Hippocampal formation (tissue), 2 donors: ENCODE measurements at regions not wholly inside any gene's neighbourhood (a gene's known extent, or its start where the extent isn't known, plus 50 kb on each side); places are given as distances from the start of the nearest gene placed in this dataset.
"Not testable (repeated sequence)": the region's sequence is repeated elsewhere in the genome, so short reads cannot be mapped to it uniquely, and the experiment has no call there.

ENCODE experiments used
- DNase-seq, 2 donors: peaks; one replicate each; lab custom pipeline; 2025; lab: John Stamatoyannopoulos, UW

- no peak for DNase-seq
Observed at GRCh38 chr6:81906041-81906440, 153.6 kb upstream of the TENT5A start.

DNA sequence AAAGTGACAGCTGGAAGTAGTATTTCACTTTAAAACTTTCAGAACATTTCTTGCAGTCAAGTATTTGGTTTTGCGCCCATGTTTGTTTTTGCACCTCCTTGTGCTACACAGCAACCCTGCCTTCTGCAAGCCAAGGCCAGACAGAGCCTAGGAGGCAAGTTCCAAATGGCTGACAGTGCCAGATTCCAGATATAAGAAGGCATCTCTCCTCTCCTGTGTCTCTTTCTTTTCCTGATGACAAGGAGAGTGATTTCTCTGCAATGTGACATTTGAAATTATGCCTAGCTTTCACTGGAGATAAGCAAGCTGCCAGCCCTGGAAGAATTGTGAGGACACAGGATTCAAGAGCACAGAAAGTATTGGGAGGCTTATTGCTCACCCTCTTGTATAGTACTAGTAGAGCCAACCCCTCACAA, 149.1 kb upstream of the TENT5A start:
- DNase-seq, result no peak

GRCh38 chr6:81900616-81901015, 148.1 kb upstream of the TENT5A start:
- no peak for DNase-seq

DNA sequence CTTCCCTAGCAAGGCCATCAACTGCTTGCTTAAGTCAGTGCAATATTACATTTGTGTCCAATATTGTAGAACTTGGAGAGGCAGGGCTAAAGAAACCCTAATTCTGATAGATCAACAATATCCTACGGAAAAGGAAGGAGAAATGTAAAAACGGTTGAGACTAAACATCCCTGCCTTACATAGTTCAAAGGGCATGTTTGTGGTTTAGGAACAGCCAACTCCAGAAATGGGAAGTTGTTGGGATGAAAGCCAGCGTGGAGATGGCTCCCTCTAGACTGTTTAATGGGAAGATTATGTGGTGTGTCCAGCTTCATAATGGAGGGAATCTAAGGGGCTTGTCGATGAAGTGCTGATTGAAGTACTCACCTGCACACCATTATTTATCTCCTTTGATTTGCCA, 145.3 kb upstream of the TENT5A start:
- DNase-seq, result no peak

DNA sequence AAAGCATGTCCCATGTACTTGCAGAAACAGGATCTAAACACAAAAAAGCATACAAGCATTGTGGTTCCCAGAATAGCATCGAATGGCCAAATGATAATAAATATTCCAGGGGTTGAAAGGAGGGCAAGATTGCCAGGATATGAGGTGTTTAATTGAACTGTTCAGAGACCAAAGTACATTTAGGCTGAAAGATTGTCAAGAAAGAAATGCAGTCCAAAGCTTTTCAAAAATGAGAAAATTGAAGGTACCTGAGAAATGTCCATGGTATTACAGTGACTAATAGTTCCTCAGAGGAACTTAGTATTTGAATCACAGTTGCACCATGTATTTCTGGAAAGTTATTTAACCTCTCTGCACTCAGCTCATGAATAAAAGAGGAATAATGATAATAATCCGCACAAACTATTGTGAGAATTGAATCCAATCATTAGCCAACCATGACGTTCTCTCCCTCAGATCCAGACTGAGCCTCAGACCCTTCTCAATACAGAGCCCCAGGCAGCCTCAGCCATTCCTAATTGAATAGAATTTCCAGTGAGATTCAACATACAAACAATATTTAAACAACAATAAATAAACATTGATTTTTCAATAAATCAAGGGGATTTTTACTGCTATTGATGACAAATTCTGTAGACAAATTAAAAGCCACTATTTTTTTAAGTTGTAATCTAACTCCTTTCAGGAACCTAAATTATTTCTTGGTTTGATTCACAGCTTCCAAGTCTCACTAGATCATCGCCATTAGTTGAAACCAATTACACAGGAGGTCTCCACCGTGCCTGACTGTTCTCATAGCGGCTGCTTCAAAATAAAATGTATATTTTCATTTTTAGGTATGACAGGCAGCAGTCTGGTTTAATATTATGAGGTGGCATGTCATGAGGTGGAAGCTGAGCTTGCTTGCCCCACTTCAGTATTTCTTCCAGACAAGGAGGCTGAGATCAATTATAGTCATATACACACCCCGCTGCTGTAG, 144.3 kb upstream of the TENT5A start:
- DNase-seq, result no peak

DNA sequence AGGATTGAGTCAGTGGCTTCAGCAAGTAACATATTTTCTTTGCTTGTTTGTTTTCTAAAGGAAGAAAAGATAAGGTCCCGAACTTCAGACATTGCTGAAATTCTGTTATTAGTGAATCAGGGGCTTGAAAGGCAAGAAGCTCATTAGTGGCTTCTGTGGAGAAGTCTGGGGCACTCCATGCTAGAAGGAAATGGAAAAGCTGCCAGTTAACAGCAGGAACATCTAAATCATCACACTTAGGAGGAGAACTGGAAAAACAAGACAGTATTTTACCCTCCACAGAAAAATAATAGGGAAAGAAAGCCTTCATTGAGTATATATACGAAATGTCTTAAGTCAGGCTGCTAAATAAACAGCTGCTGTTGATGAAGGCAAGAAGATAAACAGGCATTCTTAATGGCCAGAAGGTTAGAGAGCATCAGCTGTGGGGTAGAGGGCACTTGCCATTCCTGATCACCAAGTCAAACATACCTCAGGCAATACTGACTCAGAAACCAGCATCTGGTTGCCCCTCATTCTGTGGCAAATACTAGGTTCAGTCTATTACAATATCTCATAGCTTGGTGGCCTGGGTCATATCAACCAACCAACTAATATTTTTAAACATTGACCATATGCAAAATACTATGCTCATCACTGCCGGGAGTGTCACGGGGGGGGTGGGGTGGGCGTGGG, 143.2 kb upstream of the TENT5A start:
- DNase-seq, result no peak

- peak; percentile 88 to 99 for DNase-seq
Observed at GRCh38 chr6:81894788-81895271, 142.3 kb upstream of the TENT5A start.

DNA sequence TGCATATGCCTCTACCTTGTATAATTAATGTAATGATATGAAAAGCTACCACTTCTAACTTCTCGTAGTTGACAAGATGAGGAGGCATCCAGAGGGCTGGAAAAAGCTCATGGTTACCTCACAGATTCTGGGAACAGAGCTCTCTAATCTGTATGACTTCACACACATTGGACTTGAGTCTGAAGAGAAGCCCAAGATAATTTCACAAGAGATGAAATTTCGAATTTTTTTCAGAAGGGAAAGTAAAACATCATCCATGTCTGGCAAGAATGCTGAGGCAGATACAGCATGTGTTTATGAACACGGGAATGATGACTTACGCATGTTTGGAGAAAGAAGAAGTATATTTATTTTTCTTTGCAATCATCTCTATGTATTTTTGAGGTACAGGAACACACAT, 141.8 kb upstream of the TENT5A start:
- DNase-seq, result no peak

DNA sequence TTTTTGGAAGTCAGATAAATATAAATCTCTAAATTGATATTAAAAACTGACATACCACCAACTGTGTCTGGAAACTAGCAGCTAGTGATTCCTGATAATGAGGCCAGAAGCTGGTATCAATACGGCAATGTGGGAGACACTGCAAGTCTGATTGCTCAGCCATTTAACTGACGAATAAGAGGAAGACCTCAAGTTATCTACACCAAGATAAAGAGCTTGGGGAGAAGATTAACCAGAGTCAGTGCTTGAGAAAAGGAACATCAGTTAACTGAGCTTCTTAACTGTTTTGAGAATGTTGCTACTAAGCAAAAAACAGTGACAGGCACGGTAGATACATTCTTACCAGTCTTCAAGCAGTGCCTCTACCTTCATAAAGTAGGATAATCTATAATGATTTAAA, 140.4 kb upstream of the TENT5A start:
- no peak for DNase-seq

DNA sequence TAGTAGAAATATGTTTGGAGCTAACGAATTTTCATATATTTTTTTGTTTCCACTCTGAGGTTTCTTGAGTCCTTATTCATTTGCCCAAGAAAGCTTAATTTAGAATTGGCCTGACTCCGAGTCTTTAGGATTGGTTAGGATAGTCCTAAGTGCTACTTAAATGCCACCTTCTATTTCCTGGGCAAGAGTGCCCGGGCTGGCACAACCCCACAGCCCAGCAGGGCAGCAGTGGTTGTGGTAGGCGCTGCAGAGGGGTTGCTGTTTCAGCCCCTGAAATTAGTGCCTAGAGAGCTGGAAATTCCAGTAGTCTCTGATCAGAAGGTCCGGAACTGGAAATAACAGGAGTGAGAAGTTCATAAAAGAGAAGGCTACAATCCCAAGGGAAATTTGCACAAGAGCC, 139.4 kb upstream of the TENT5A start:
- DNase-seq, result no peak

DNA sequence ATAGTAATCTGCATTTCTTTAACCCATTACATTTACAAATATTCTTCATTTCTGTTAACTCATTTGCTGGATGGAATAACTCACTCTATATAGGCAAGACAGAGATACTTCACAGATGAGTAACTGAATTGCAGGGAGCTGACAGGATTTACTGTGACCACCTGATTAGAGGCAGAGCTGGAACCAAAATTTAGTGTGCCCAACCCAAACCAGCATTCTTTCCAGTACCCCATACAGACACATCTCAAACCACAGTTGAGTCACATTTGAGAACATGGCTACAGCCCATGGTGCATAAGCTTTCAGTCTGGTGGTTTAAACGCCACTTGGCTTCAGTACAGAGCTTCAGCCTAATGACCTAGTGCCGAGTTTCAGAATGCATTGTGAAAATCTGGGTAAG, 138.4 kb upstream of the TENT5A start:
- no peak for DNase-seq

GRCh38 chr6:81889377-81890053, 137.0 kb upstream of the TENT5A start:
- DNase-seq, result no peak

DNA sequence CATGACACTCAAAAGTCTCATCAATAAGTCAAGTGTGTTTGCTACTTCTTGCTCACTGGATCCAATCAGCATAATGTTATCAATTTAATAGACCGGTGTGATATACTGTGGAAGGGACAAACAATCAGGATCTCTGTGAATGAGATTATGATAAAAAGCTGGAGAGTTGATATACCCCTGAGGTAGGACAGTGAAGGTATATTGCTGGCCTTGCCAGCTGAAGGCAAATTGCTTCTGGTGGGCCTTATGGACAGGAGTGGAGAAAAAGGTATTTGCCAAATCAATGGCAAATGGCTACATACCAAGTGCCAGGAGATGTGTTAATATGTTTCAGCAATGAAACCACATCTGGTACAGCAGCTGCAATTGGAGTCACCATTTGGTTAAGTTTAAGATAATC, 134.4 kb upstream of the TENT5A start:
- DNase-seq, result not testable (repeated sequence)

DNA sequence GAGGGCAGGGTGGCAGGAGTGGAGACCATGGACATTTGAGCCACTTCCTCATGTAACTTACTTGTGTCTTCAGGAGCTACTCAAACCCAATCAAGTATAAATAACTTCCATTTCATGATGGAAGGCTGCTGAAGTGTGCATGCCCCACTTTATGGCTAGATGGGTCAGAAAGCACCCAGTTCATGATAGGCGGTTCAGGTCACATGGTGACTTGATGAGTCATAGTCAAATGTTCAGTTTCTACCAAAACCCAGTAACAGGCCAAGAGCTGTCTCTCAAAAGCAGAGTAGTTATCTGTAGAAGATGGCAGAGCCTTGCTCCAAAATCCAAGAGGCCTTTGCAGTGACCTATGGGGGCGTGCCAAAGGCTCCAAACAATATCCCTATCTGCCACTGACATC, 133.7 kb upstream of the TENT5A start:
- no peak for DNase-seq

DNA sequence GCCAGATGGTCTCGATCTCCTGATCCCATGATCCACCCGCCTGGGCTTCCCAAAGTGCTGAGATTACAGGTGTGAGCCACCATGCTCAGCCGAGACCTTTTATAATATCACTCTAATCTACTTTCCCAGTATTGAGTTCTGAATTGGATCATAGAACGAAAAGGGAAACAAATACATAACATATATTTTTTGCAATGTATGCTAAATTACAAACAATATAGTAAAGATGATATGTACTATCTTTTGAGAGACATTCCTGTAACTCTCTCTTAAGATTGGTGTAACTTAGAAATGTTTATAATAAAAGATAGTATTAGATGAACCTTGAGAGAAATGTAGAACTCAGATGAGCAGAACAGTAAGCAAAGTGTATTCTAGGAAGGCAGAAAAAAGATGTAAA, 129.2 kb upstream of the TENT5A start:
- DNase-seq, result no peak

DNA sequence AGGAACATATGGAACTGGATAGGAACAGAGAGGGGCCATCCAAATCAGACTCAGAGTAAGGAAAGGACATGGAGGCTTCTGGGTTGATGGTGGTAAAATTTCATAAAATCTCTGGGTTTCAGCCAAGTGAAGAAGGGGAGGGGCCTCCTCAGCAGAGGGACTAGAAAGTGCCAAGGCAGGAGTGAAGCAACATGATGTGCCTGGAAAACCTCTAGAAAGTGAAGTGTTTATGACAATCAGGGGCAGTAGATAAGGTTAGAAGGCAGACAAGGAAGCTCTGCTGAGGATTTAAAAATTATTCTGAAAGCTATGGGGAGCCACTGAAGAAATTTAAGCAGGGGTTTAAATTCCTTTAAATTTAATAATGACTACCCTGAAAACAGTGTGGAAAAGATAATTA, 126.0 kb upstream of the TENT5A start:
- DNase-seq, result no peak

DNA sequence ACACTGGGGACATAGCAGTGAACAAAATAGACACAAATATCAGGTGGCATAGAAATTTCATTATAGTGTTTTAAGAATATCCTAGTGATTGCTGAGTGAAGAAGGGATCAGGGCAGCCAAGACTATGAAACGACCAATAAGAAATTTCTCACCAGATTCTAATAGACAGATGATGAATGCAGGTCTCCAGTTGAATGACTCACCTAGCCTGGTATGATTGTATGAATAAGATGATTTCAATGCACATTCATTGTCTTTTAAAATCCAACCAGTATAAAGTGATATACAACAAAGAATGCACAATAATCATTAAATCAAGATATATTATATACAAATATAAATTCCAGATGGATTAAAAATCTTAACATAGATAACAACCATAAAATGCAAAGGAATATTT, 124.5 kb upstream of the TENT5A start:
- no peak for DNase-seq

DNA sequence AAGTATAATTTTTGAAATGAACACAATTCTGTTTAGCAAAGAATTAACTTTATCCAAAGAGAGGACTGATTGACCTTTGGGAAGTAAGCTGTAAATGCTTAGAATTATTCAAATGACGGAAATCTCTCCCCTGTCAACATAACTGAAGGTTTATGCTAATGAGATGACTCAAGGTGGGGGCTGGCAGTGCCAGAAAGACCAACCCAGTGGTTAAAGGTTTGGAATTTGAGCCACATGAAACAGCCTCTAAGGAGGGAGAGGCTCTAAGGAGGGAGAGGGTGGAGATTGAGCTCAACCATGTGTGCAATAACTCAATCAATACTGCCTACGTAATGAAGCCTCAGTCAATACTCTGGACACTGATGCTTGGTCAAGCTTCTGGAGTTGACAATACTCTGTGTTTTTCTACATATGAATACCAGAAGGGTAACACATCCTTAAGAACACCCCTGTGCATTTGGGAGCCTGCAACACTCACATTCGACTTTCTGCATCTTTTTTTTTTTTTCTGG, 123.4 kb upstream of the TENT5A start:
- no peak for DNase-seq

GRCh38 chr6:81869749-81870508, 117.4 kb upstream of the TENT5A start:
- not testable (repeated sequence) for DNase-seq

DNA sequence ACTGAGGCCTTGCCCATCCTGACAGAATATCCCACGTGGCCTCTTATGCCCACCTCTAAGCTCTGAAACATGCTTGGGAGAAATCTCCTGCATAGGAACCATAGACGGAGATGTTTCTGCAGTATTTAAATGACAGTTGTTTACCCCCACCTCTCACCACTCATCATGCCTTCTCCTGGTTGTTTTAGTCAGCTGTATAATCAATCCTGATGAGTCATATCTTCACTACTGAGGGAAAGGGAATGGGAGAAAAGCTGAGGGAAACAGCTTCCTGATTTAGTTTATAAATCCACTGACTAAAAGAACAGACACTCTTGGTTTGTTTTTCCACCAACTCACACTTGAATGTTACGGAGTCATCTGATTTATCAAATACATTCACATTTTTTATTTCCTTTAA, 113.2 kb upstream of the TENT5A start:
- DNase-seq, result no peak

GRCh38 chr6:81864124-81864523, 111.6 kb upstream of the TENT5A start:
- DNase-seq, result no peak

DNA sequence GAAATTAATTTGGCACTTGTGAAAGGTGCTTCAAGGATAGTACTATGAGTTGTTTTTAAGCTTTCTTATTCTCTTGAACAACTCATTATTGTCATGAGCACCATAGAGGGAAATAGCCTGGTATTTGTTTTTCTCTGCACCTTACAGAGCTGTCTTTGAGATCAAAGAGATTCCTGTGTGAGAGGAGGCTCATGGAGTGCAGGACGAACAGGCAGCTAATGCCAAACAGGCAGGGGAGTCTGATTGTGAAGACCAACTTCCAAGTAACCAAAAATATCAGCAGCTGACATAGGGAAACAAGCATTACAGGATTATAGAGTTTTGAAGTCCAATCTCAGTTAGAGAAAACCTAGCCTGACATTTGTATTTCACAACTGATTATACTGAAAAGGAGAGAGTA, 110.6 kb upstream of the TENT5A start:
- DNase-seq, result no peak
